Urothelium cell line (cell line): ENCODE measurements at regions not wholly inside any gene's neighbourhood (a gene's known extent, or its start where the extent isn't known, plus 50 kb on each side); places are given as distances from the start of the nearest gene placed in this dataset.
"Not testable (repeated sequence)": the region's sequence is repeated elsewhere in the genome, so short reads cannot be mapped to it uniquely, and the experiment has no call there.

Experiments used
- DNase-seq: peaks from one replicate; pipeline ENCODE4 v3.0.0; 2011; ENCODE audit warnings: low spot score, mixed read lengths
- FAIRE-seq: peaks from 2 replicates; lab custom pipeline; 2011; peaks lifted over from hg19 to GRCh38; lab: Jason Lieb, UNC

DNA sequence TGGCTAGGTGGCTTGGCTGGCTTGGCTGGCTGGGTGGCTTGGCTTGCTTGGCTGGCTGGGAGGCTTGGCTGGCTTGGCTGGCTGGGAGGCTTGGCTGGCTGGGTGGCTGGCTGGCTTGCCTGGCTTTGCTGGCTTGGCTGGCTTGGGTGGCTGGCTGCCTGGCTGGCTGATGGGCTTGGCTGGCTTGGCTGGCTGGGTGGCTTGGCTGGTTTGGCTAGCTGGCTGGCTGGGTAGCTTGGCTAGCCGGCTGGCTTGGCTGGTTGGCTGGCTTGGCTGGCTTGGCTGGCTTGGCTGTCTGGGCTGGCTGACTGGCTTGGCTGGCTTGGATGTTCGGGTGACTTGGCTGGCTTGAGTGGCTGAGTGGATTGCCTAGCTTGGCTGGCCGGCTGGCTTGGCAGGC is 2829.1 kb downstream of the RPIA start:
- DNase-seq, FAIRE-seq: not testable (repeated sequence)

- FAIRE-seq, DNase-seq: not testable (repeated sequence)
Observed at GRCh38 chr2:91520972-91521535, 2829.6 kb downstream of the RPIA start.

DNA sequence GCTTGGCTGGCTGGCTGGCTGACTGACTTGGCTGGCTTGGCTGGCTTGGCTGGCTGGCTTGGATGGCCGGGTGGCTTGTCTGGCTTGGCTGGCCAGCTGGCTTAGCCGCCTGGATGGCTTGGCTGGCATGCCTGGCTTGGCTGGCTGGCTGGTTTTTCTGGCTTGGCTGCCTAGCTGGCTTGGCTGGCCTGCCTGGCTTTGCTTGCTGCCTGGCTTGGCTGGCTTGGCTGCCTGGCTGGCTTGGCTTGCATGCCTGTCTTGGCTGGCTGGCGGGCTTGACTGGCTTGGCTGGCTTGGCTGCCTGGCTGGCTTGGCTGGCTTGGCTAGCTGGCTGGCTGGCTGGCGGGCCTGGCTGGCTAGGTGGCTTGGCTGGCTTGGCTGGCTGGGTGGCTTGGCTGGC is 2830.5 kb downstream of the RPIA start:
- not testable (repeated sequence) for FAIRE-seq

GRCh38 chr2:91522877-91523276 is 2831.4 kb downstream of the RPIA start:
- not testable (repeated sequence) for FAIRE-seq, DNase-seq

More for the DNA sequence above, 2830.5 kb downstream of the RPIA start:
- not testable (repeated sequence) for DNase-seq

DNA sequence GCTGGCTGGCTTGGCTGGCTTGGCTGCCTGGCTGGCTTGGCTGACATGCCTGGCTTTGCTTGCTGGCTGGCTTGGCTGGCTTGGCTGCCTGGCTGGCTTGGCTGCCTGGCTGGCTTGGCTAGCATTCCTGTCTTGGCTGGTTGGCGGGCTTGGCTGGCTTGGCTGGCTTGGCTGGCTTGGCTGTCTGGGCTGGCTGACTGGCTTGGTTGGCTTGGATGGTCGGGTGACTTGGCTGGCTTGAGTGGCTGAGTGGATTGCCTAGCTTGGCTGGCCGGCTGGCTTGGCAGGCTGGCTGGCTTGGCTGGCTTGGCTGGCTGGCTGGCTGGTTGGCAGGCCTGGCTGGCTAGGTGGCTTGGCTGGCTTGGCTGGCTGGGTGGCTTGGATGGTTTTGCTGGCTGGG is 2832.3 kb downstream of the RPIA start:
- DNase-seq, result not testable (repeated sequence)

DNA sequence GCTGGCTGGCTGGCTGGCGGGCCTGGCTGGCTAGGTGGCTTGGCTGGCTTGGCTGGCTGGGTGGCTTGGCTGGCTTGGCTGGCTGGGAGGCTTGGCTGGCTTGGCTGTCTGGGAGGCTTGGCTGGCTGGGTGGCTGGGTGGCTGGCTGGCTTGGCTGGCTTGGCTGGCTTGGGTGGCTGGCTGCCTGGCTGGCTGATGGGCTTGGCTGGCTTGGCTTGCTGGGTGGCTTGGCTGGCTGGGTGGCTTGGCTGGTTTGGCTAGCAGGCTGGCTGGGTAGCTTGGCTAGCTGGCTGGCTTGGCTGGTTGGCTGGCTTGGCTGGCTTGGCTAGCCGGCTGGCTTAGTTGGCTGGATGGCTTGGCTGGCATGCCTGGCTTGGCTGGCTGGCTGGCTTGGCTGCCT is 2834.1 kb downstream of the RPIA start:
- not testable (repeated sequence) for DNase-seq, FAIRE-seq

More for the DNA sequence above, 2832.3 kb downstream of the RPIA start:
- FAIRE-seq, result not testable (repeated sequence)

DNA sequence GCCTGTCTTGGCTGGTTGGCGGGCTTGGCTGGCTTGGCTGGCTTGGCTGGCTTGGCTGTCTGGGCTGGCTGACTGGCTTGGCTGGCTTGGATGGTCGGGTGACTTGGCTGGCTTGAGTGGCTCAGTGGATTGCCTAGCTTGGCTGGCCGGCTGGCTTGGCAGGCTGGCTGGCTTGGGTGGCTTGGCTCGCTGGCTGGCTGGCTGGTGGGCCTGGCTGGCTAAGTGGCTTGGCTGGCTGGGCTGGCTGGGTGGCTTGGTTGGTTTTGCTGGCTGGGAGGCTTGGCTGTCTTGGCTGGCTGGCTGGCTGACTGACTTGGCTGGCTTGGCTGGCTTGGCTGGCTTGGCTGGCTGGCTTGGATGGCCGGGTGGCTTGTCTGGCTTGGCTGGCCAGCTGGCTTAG is 2834.6 kb downstream of the RPIA start:
- FAIRE-seq, DNase-seq: not testable (repeated sequence)

- FAIRE-seq, DNase-seq: not testable (repeated sequence)
Observed at GRCh38 chr2:91527056-91527455, 2835.6 kb downstream of the RPIA start.

DNA sequence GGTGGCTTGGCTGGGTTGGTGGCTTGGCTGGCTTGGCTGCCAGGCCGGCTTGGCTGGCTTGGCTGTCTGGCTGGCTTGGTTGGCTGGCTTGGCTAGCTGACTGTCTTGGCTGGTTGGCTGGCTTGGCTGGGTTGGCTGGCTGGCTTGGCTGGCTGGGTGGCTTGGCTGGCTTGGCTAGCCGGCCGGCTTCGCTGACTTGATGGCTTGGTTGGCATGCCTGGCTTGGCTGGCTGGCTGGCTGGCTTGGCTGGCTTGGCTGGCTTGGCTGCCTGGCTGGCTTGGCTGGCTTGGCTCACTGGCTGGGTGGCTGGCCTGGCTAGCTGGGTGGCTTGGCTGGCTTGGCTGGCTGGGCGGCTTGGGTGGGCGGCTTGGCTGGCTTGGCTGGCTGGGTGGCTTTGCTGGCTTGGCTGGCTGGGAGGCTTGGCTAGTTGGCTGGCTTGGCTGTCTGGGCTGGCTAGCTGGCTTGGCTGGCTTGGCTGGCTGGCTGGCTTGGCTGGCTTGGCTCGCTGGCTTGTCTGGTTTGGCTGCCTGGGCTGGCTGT is 2836.1 kb downstream of the RPIA start:
- not testable (repeated sequence) for DNase-seq, FAIRE-seq

- DNase-seq, FAIRE-seq: not testable (repeated sequence)
Observed at GRCh38 chr2:91528361-91528760, 2836.9 kb downstream of the RPIA start.

DNA sequence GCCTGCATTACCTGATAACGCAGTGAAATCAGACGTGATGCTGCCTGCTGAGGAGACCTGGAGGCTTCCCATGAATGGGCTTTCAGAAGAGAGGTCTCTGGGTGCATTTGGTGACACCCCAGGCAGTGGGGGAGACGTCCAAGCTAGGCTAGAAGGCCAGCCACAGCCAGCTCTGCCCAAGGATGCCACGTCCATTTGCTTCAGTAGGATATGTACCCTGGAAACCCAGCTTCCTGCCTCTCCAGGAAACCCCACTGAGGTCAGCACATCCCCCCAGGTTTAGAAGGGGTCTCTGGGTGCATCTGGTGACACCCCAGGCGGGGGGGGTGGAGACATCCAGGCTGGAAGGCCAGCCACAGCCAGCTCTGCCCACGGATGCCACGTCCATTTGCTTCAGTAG is 2844.6 kb downstream of the RPIA start:
- DNase-seq, FAIRE-seq: not testable (repeated sequence)

GRCh38 chr2:91536549-91537263 is 2845.2 kb downstream of the RPIA start:
- DNase-seq, FAIRE-seq: not testable (repeated sequence)

GRCh38 chr2:91549316-91549715 is 2857.8 kb downstream of the RPIA start:
- not testable (repeated sequence) for FAIRE-seq, DNase-seq

GRCh38 chr2:91558234-91558633 is 2866.8 kb downstream of the RPIA start:
- FAIRE-seq, DNase-seq: not testable (repeated sequence)

- FAIRE-seq, DNase-seq: not testable (repeated sequence)
Observed at GRCh38 chr2:91559269-91559668, 2867.8 kb downstream of the RPIA start.

- not testable (repeated sequence) for FAIRE-seq, DNase-seq
Observed at GRCh38 chr2:91559886-91560614, 2868.6 kb downstream of the RPIA start.

GRCh38 chr2:91562184-91562583 is 2870.7 kb downstream of the RPIA start:
- not testable (repeated sequence) for DNase-seq, FAIRE-seq

DNA sequence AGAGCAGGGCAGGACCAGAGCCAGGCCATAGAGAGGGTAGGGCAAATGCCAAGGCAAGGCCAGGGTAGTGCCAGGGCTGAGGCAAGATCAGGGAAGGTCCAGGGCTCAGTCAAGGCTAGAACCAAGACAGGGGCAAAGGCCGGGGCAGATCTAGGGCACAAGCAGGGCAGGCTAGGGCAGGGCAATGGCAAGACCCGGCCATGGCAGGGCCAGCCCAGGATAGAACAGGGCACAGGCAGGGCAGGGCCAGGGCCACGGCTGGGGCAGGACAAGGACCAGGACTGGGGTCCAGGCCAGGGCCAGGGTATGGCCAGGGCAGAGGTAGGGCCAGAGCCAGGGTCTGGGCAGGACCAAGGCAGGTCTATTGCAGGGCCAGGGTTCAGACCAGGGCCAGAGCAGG is 2873.2 kb downstream of the RPIA start:
- not testable (repeated sequence) for FAIRE-seq, DNase-seq

DNA sequence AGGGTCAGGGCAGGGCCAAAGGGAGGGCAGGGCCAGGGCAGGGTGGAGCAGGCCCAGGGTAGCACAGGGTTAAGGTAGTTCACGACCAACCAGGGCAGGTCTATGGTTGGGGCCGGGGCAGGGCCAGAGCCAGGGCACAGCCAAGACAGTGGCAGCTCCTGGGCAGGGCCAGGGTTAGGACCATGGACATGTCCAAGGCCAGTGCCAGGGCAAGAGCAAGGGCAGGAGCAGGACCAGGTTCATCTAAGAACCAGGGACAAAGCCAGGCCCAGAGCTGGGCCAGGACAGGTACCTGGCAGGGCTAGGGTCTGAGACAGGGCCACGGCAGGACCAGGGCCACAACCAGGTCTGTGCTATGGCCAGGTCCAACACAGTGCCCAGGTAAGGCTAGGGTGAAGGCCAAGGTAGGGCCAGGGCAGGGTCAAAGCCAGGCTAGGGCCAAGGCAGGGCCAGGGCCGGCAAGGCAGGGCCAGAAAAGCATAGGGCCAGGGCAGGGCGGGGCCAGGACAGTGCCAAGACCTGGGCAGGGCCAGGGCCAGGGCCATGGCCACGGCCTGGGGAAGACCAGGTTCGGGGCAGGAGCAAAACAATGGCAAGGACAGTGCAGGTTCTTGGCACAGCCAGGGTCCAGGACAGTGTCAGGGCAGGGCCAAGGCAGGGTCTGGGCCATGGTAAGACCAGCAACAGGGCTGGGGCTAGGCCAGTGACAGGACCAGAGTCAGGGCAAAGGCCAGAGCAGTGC is 2874.4 kb downstream of the RPIA start:
- FAIRE-seq, DNase-seq: not testable (repeated sequence)

GRCh38 chr2:91566611-91567010 is 2875.1 kb downstream of the RPIA start:
- not testable (repeated sequence) for FAIRE-seq, DNase-seq
